Keratinocyte (primary cell): ENCODE measurements at regions not wholly inside any gene's neighbourhood (a gene's known extent, or its start where the extent isn't known, plus 50 kb on each side); places are given as distances from the start of the nearest gene placed in this dataset.

Experiments
- DNase-seq: peaks from one replicate; pipeline ENCODE4 v3.0.0-alpha.2; 2011; ENCODE audit warnings: low read depth, missing footprints, low spot score
- FAIRE-seq: peaks from 2 replicates; lab custom pipeline; 2011; peaks lifted over from hg19 to GRCh38; lab: Jason Lieb, UNC
- H2AFZ ChIP-seq: 2 replicates; pipeline ENCODE4 v1.6.0; 2012; ENCODE audit warnings: low read length, control low read depth, inconsistent platforms; ENCODE audit not compliant: control insufficient read depth
- H3K27ac ChIP-seq: 2 replicates; pipeline ENCODE4 v1.5.1; 2011; ENCODE audit warnings: low read length; ENCODE audit not compliant: control insufficient read depth, insufficient read depth
- H3K27me3 ChIP-seq: 3 replicates; pipeline ENCODE4 v1.6.0; 2011; ENCODE audit warnings: low read length; ENCODE audit not compliant: control insufficient read depth, insufficient read depth; ENCODE audit errors: extremely low read depth
- H3K36me3 ChIP-seq, 2 experiments: 2 replicates in 1 of 2; 3 replicates in 1 of 2; pipeline ENCODE4 v1.5.1; 2011; ENCODE audit warnings: low read length in 2 of 2, mild to moderate bottlenecking in 1 of 2; ENCODE audit not compliant: control insufficient read depth in 2 of 2, insufficient read depth in 2 of 2; ENCODE audit errors: extremely low read depth in 1 of 2
- H3K4me1 ChIP-seq: 3 replicates; pipeline ENCODE4 v1.5.1; 2011; ENCODE audit warnings: low read length; ENCODE audit not compliant: control insufficient read depth, insufficient read depth; ENCODE audit errors: extremely low read depth
- H3K4me2 ChIP-seq: 3 replicates; pipeline ENCODE4 v1.6.0; 2011; ENCODE audit warnings: low read depth, low read length; ENCODE audit not compliant: control insufficient read depth, insufficient read depth; ENCODE audit errors: extremely low read depth
- H3K4me3 ChIP-seq, 3 experiments: fragments of 200-600 bp in 1 of 3; sonication (generic) in 1 of 3; 2 replicates in 2 of 3; 3 replicates in 1 of 3; pipeline ENCODE4 v1.5.1; 2011 to 2016; ENCODE audit warnings: low read length in 3 of 3, mild to moderate bottlenecking in 3 of 3, control low read depth in 2 of 3, inconsistent platforms in 1 of 3, low read depth in 1 of 3, mixed read lengths in 1 of 3, mixed run types in 1 of 3, moderate library complexity in 1 of 3; ENCODE audit not compliant: control insufficient read depth in 2 of 3, insufficient read depth in 2 of 3; ENCODE audit errors: extremely low read depth in 1 of 3
- H3K79me2 ChIP-seq: 2 replicates; pipeline ENCODE4 v1.6.0; 2012; ENCODE audit warnings: low read length; ENCODE audit not compliant: control insufficient read depth, insufficient read depth
- H3K9ac ChIP-seq: 3 replicates; pipeline ENCODE4 v1.6.0; 2011; ENCODE audit warnings: low read length; ENCODE audit not compliant: control insufficient read depth, insufficient read depth; ENCODE audit errors: extremely low read depth
- H3K9me1 ChIP-seq: 3 replicates; pipeline ENCODE4 v1.6.0; 2011; ENCODE audit warnings: low read length; ENCODE audit not compliant: control insufficient read depth, insufficient read depth; ENCODE audit errors: extremely low read depth
- H3K9me3 ChIP-seq: 2 replicates; pipeline ENCODE4 v1.5.1; 2012; ENCODE audit warnings: low read depth, low read length; ENCODE audit not compliant: control insufficient read depth
- H4K20me1 ChIP-seq: 3 replicates; pipeline ENCODE4 v1.6.0; 2011; ENCODE audit warnings: low read length; ENCODE audit not compliant: control insufficient read depth, insufficient read depth; ENCODE audit errors: extremely low read depth
- CTCF ChIP-seq, 3 experiments: IDR thresholded peaks in 1 of 3; conservative IDR thresholded peaks in 1 of 3; optimal IDR thresholded peaks in 1 of 3; 2 replicates in 2 of 3; 3 replicates in 1 of 3; pipeline versions ENCODE3 to v1.5.1; 2011; ENCODE audit warnings: low read length in 3 of 3, mild to moderate bottlenecking in 3 of 3, moderate library complexity in 2 of 3, control low read depth in 1 of 3, inconsistent platforms in 1 of 3; ENCODE audit not compliant: insufficient read depth in 2 of 3; ENCODE audit errors: extremely low read depth in 1 of 3
- EZH2 ChIP-seq: IDR thresholded peaks from one replicate; pipeline ENCODE4 v1.6.1; 2012; ENCODE audit warnings: inconsistent platforms, mild to moderate bottlenecking, low read length, moderate library complexity
- dilution Hi-C: fragments of 300-500 bp; cut with MboI; formaldehyde crosslinking; loops from one replicate; pipeline ENCODE4 v1.7.0; 2020; ENCODE audit warnings: low sequenced_read_pairs; ENCODE audit not compliant: extremely low pct_ligation_motif_present

GRCh38 chr1:79193211-79194079 is 186.9 kb upstream of the ADGRL4 start:
- no peak overlapping the region for H3K4me3 ChIP-seq
- no peak for DNase-seq

GRCh38 chr1:79190074-79190473 is 183.5 kb upstream of the ADGRL4 start:
- FAIRE-seq: no peak
- no peak for DNase-seq
- Histone ChIP-seq H3K9me3 (no peaks in the 10 kb centered on the region), H3K27ac (no peak overlapping the region), H3K36me3 (no peaks in the 10 kb centered on the region), H3K9ac (no peak overlapping the region), H3K79me2 (no peaks in the 10 kb centered on the region), H2AFZ (no peak overlapping the region), H3K27me3 (no peaks in the 10 kb centered on the region), H3K9me1 (no peaks in the 10 kb centered on the region), H3K4me1 (no peaks in the 10 kb centered on the region), H3K4me3 (no peak overlapping the region), H3K4me2 (no peak overlapping the region), H4K20me1 (no peaks in the 10 kb centered on the region)
- dilution Hi-C loops: no loop called here
- no peak for TF ChIP-seq EZH2
- no peak for TF ChIP-seq CTCF (optimal IDR thresholded peaks at IDR 0.05 in 1 of 3, IDR thresholded peaks at IDR 0.05 in 1 of 3, conservative IDR thresholded peaks at IDR 0.05 in 1 of 3; ENCODE audit: extremely low read depth in 1 of 3, insufficient read depth in 2 of 3, low read length in 3 of 3)

More at GRCh38 chr1:79193211-79194079, 186.9 kb upstream of the ADGRL4 start:
- Histone ChIP-seq H4K20me1 (no peaks in the 10 kb centered on the region), H3K9me1 (no peaks in the 10 kb centered on the region), H3K4me1 (no peaks in the 10 kb centered on the region), H3K36me3 (no peaks in the 10 kb centered on the region), H3K9ac (no peak overlapping the region), H3K79me2 (no peaks in the 10 kb centered on the region), H2AFZ (no peak overlapping the region), H3K9me3 (no peaks in the 10 kb centered on the region), H3K27ac (no peak overlapping the region), H3K4me2 (no peak overlapping the region), H3K27me3 (no peaks in the 10 kb centered on the region)
- no peak for FAIRE-seq
- TF ChIP-seq CTCF (optimal IDR thresholded peaks at IDR 0.05 in 1 of 3, IDR thresholded peaks at IDR 0.05 in 1 of 3, conservative IDR thresholded peaks at IDR 0.05 in 1 of 3; ENCODE audit: extremely low read depth in 1 of 3, insufficient read depth in 2 of 3, low read length in 3 of 3): no peak
- TF ChIP-seq EZH2: no peak
- dilution Hi-C loops: no loop called here
